ENCODE measurements at regions not wholly inside any gene's neighbourhood (a gene's known extent, or its start where the extent isn't known, plus 50 kb on each side); places are given as distances from the start of the nearest gene placed in this dataset.
A peak's percentile ranks its signal among the peaks of the same experiment; 100 is the strongest.

DNA sequence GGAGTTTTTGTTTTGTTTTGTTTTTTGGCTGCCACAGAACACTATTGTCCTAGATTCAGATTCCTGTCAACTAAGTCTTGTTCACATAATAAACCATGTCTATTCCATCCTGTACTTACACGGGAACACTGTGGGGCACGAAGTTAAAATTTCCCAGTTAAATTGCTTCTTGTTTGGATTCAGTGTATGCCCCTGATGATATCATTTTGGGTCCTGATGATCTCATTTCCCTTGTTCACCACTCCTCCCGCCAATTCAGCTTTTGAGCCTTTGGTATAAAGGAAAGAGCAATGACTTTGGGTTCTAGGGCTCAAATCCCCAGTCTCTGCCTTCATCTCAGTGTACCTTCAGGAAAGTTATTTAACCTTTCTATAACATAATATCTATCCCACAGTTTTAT is 333.5 kb downstream of the FBXW7 start:
- no peak overlapping the region for H3K27ac ChIP-seq
- no peak overlapping the region for H3K4me3 ChIP-seq (ENCODE audit: low read depth, low read length)
- no peak for TF ChIP-seq CTCF (IDR thresholded peaks at IDR 0.05; ENCODE audit: low read depth, low read length, missing control alignments)
- no peak for DNase-seq
- no peaks in the 10 kb centered on the region for H3K36me3 ChIP-seq (replicated peaks)
- no peaks in the 10 kb centered on the region for H3K27me3 ChIP-seq (replicated peaks)
- in situ Hi-C loops (cut with HindIII; ENCODE audit: low pct_ligation_motif_present, low sequenced_read_pairs), result no loop called here

DNA sequence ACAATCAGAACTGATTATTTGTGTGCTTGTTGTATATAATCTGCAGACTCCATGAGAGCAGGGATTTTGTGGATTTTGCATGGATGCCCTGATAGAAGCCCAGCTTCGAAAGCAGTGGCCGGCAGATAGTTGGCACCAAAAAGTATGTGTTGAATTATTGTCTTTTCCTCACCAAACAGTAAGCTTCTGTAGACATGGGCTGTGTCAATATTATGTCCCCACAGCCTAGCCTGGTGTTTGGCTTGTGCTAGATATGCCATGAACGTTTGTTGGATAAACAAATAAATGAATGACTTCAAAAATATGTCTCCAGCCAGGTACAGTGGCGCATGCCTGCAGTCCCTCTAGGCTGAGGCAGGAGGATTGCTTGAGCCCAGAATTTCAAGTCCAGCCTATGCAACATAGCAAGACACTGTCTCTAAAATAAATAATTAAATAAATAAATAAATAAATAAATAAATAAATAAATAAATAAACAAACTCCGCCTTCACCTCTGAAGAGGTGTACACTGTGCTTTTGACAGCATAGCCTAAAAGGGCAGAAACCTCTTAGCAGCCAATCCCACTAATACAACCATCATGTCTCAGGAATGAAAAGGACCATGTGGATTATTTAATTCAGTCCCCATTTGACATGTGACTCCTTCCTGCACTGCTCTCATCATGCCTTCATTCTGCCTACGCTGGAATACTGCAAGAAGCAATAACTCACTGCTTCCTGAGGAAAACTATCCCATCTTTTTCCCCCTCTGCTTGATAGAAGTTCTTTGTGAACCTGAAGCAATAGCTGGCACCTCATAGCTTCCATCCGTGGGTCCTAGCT is 335.2 kb downstream of the FBXW7 start:
- Histone ChIP-seq H3K36me3 (replicated peaks) (no peaks in the 10 kb centered on the region), H3K4me3 (ENCODE audit: low read depth, low read length) (no peak overlapping the region), H3K27me3 (replicated peaks) (no peaks in the 10 kb centered on the region), H3K27ac (no peak overlapping the region)
- DNase-seq, result no peak
- TF ChIP-seq CTCF (IDR thresholded peaks at IDR 0.05; ENCODE audit: low read depth, low read length, missing control alignments), result no peak
- in situ Hi-C loops (cut with HindIII; ENCODE audit: low pct_ligation_motif_present, low sequenced_read_pairs), result no loop called here

DNA sequence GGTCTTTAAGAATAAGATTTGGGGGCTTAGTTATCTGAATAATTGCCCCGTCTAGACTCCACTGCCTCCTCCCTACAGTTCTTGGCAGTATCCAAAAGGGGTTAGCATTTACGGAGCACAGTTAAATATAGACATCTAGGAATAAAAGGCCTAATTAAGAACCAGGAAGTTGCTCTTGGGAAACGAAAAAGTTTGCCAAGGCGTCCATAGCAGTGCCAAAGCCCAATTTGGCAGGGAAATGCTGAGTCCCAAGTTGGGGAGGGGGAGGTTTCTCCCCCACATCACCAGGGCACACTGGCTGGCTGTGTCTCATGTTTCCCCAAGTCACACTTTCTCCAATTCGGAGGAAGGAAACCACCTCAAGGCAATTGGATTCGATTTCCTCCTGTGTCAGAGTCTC is 338.7 kb downstream of the FBXW7 start:
- Histone ChIP-seq H3K4me3 (ENCODE audit: low read depth, low read length) (no peak overlapping the region), H3K36me3 (replicated peaks) (no peaks in the 10 kb centered on the region), H3K27me3 (replicated peaks) (no peaks in the 10 kb centered on the region), H3K27ac (no peak overlapping the region)
- no peak for TF ChIP-seq CTCF (IDR thresholded peaks at IDR 0.05; ENCODE audit: low read depth, low read length, missing control alignments)
- DNase-seq, result no peak
- in situ Hi-C loops (cut with HindIII; ENCODE audit: low pct_ligation_motif_present, low sequenced_read_pairs), result no loop called here

DNA sequence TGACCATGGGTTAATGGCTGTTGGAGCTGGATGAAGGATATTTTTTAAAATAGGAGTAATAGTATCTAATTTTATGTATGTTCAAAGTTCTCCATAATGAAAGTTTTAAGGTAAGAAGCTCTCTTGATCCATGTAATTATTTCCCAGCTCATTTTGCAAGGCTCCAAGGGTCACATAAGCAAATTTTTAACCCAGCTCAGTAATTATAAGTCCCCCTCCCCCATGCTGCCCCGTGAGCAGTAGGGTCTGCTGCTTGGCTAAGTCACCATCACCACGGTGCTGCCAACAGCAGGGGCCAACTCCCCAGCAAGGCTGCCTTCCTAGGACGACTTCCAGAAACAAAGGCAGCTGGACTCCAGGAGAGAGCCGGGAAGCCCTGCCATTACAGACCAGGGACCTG is 340.0 kb downstream of the FBXW7 start:
- Histone ChIP-seq H3K27ac (no peak overlapping the region), H3K36me3 (replicated peaks) (no peaks in the 10 kb centered on the region), H3K4me3 (ENCODE audit: low read depth, low read length) (no peak overlapping the region), H3K27me3 (replicated peaks) (no peaks in the 10 kb centered on the region)
- DNase-seq, result no peak
- TF ChIP-seq CTCF (IDR thresholded peaks at IDR 0.05; ENCODE audit: low read depth, low read length, missing control alignments), result no peak
- in situ Hi-C loops (cut with HindIII; ENCODE audit: low pct_ligation_motif_present, low sequenced_read_pairs), result no loop called here

DNA sequence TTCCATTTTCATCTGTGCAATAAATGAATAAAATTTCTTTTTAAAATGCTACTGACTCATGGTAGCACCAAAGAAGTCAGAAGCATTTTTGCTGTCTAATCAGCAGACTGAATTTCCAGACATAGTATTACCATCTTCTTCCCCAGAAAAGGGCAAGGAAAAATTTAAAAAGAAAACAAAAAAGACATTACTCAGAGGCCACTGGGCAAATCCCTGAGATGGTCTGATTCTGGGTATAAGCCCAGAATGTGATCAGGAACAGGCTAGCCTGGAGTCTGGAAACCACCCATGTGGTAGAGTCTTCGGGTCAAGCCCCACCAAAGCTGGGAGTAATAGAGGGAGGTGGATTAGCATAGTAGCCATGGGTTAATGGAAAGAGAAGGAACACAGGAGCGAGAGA is 342.8 kb downstream of the FBXW7 start:
- peak; percentile 1 for DNase-seq

More for the DNA sequence above, 342.8 kb downstream of the FBXW7 start:
- TF ChIP-seq CTCF (IDR thresholded peaks at IDR 0.05; ENCODE audit: low read depth, low read length, missing control alignments), result no peak
- Histone ChIP-seq H3K4me3 (ENCODE audit: low read depth, low read length) (no peak overlapping the region), H3K27ac (no peak overlapping the region), H3K36me3 (replicated peaks) (no peaks in the 10 kb centered on the region), H3K27me3 (replicated peaks) (no peaks in the 10 kb centered on the region)
- in situ Hi-C loops (cut with HindIII; ENCODE audit: low pct_ligation_motif_present, low sequenced_read_pairs), result no loop called here
